Epithelial cell of proximal tubule (primary cell): ENCODE measurements at regions not wholly inside any gene's neighbourhood (a gene's known extent, or its start where the extent isn't known, plus 50 kb on each side); places are given as distances from the start of the nearest gene placed in this dataset.
A peak's percentile ranks its signal among the peaks of the same experiment; 100 is the strongest.

Experiments used
- DNase-seq: peaks from one replicate; pipeline ENCODE4 v3.0.0-alpha.2; 2011; ENCODE audit warnings: low read depth
- H3K4me3 ChIP-seq: 2 replicates; pipeline ENCODE4 v1.5.1; 2011; ENCODE audit warnings: low read depth, mild to moderate bottlenecking, low read length
- CTCF ChIP-seq: conservative IDR thresholded peaks from 2 replicates; pipeline ENCODE4 v1.5.1; 2012; ENCODE audit warnings: low read depth, mild to moderate bottlenecking, low read length

- TF ChIP-seq CTCF, result no peak
Observed at GRCh38 chr9:13762209-13762608, 482.7 kb upstream of the MPDZ start.

GRCh38 chr9:13759551-13759950, 480.1 kb upstream of the MPDZ start:
- no peak for TF ChIP-seq CTCF
- H3K4me3 ChIP-seq, result no peak overlapping the region
- no peak for DNase-seq

More at GRCh38 chr9:13762209-13762608, 482.7 kb upstream of the MPDZ start:
- no peak overlapping the region for H3K4me3 ChIP-seq
- no peak for DNase-seq

- no peak for TF ChIP-seq CTCF
- DNase-seq, result no peak
- no peak overlapping the region for H3K4me3 ChIP-seq
Observed at GRCh38 chr9:13758936-13759335, 479.4 kb upstream of the MPDZ start.

GRCh38 chr9:13756943-13757342, 477.5 kb upstream of the MPDZ start:
- no peak for DNase-seq
- H3K4me3 ChIP-seq, result no peak overlapping the region
- no peak for TF ChIP-seq CTCF

GRCh38 chr9:13755551-13755950, 476.1 kb upstream of the MPDZ start:
- TF ChIP-seq CTCF, result peak; percentile 47
- H3K4me3 ChIP-seq, result no peak overlapping the region
- DNase-seq, result no peak

GRCh38 chr9:13750639-13751038, 471.1 kb upstream of the MPDZ start:
- no peak for TF ChIP-seq CTCF
- no peak for DNase-seq
- no peak overlapping the region for H3K4me3 ChIP-seq

GRCh38 chr9:13750061-13750460, 470.6 kb upstream of the MPDZ start:
- no peak overlapping the region for H3K4me3 ChIP-seq
- peak; percentile 59 for DNase-seq
- TF ChIP-seq CTCF, result no peak
